Panc1 (cell line): ENCODE measurements at regions not wholly inside any gene's neighbourhood (a gene's known extent, or its start where the extent isn't known, plus 50 kb on each side); places are given as distances from the start of the nearest gene placed in this dataset.

Experiments
- ATAC-seq: fragments of 200-7000 bp; cut with Tn5 transposase; 2 replicates; pipeline ENCODE4 v1.9.1; 2020; ENCODE audit warnings: mild to moderate bottlenecking, moderate library complexity
- BruUV-seq: library from RNA; stranded (reverse); fragments of 400-500 nt; replicated peaks from 2 replicates; lab custom pipeline; 2021; lab: Mats Ljungman, UMichigan
- CTCF ChIA-PET: fragments of 300-600 bp; sonication (Branson Sonifier 250); formaldehyde crosslinking; loops from one replicate; lab custom pipeline; 2022; ENCODE audit warnings: antibody characterized with exemption; lab: Charles Lee
- POLR2A ChIA-PET: fragments of 300-600 bp; sonication (Branson Sonifier 250); formaldehyde crosslinking; loops from one replicate; lab custom pipeline; 2022; ENCODE audit warnings: antibody characterized with exemption; lab: Charles Lee
- DNase-seq: peaks from one replicate; pipeline ENCODE4 v3.0.0-alpha.2; 2010; ENCODE audit warnings: low read depth, low spot score
- H3K27ac ChIP-seq: 2 replicates; pipeline ENCODE4 v1.5.1; 2011; ENCODE audit warnings: mild to moderate bottlenecking, low read length, inconsistent platforms
- H3K27me3 ChIP-seq: fragments of 200-500 bp; sonication (Bioruptor generic); 2 replicates; pipeline ENCODE4 v1.6.0; 2014; ENCODE audit warnings: low read length, inconsistent platforms; ENCODE audit not compliant: control insufficient read depth, insufficient read depth
- H3K36me3 ChIP-seq: fragments of 200-500 bp; sonication (Bioruptor generic); 2 replicates; pipeline ENCODE4 v1.5.1; 2014; ENCODE audit warnings: inconsistent platforms, mild to moderate bottlenecking, low read length, moderate library complexity; ENCODE audit not compliant: control insufficient read depth, insufficient read depth
- H3K4me1 ChIP-seq: 2 replicates; pipeline ENCODE4 v1.5.1; 2011; ENCODE audit warnings: inconsistent platforms, mild to moderate bottlenecking, low read length, moderate library complexity; ENCODE audit not compliant: control insufficient read depth, insufficient read depth
- H3K4me3 ChIP-seq, 2 experiments: 2 replicates each; pipeline ENCODE4 v1.5.1; 2011 to 2012; ENCODE audit warnings: low read depth in 2 of 2, low read length in 2 of 2, mild to moderate bottlenecking in 2 of 2, inconsistent platforms in 1 of 2, moderate library complexity in 1 of 2
- H3K9me3 ChIP-seq: fragments of 200-500 bp; sonication (Bioruptor generic); 2 replicates; pipeline ENCODE4 v1.5.1; 2014; ENCODE audit warnings: low read depth, mild to moderate bottlenecking, inconsistent platforms, low read length, moderate library complexity; ENCODE audit not compliant: control insufficient read depth, insufficient read depth
- POLR2AphosphoS5 ChIP-seq: IDR thresholded peaks from 2 replicates; pipeline ENCODE4 v1.6.1; 2012; ENCODE audit warnings: mild to moderate bottlenecking, low read depth, low read length, moderate library complexity
- SIN3A ChIP-seq: IDR thresholded peaks from 2 replicates; pipeline ENCODE4 v1.6.1; 2012; ENCODE audit warnings: low read depth, mild to moderate bottlenecking, low read length, moderate library complexity, borderline replicate concordance; ENCODE audit not compliant: insufficient read depth
- TCF7L2 ChIP-seq: IDR thresholded peaks from 2 replicates; pipeline ENCODE4 v1.6.1; 2011; ENCODE audit warnings: mild to moderate bottlenecking, low read depth, low read length, inconsistent platforms
- in situ Hi-C: cut with HindIII; loops from 2 replicates; pipeline ENCODE4 v1.10.0; 2016; ENCODE audit warnings: low sequenced_read_pairs, low pct_unique_long_range_greater_than_20kb
- intact Hi-C: fragments of 100-400 bp; cut with micrococcal nuclease; formaldehyde crosslinking; loops from one replicate; pipeline ENCODE4 v1.10.0; 2022; ENCODE audit not compliant: unreplicated experiment
- TF ChIP-seq, protein P1 (sequence below): fragments of 450-650 bp; IDR thresholded peaks from 2 replicates; pipeline ENCODE4 v1.5.1; 2017; ENCODE audit warnings: mild to moderate bottlenecking
- TF ChIP-seq, protein P2 (sequence below), 2 experiments: IDR thresholded peaks; 2 replicates each; pipeline ENCODE4 v1.6.1; 2011 to 2012; ENCODE audit warnings: low read depth in 2 of 2, control low read depth in 1 of 2, low read length in 1 of 2, mild to moderate bottlenecking in 1 of 2, moderate library complexity in 1 of 2; ENCODE audit not compliant: insufficient read depth in 1 of 2

DNA sequence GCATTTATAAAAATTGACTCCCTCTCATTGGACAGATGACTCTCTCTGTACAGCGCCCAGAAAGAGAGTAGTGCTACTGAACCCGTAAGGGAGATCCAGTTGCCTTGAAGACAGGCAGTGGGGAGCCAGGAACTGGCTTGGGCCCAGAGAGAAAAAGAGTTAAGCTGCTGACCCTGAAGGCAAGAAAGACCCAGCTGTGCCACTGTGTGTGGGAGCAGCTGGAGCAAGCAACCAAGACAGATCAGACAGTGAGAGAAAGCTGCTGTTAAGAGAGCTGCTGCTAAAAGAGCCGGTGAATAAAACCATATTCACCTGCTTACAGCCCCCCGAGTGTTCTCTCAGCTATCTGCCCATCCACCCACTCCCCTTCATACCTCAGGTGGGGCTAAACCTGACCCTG lies 149.7 kb upstream of the ADAMTS16 start:
- Histone ChIP-seq H3K9me3 (no peaks in the 10 kb centered on the region), H3K27ac (no peak overlapping the region), H3K36me3 (no peaks in the 10 kb centered on the region), H3K4me1 (no peaks in the 10 kb centered on the region), H3K4me3 (no peak overlapping the region), H3K27me3 (no peaks in the 10 kb centered on the region)
- BruUV-seq: no TSS peak
- no peak for TF ChIP-seq POLR2AphosphoS5
- no peak for TF ChIP-seq SIN3A
- no peak for TF ChIP-seq TCF7L2
- TF ChIP-seq, protein P1, sequence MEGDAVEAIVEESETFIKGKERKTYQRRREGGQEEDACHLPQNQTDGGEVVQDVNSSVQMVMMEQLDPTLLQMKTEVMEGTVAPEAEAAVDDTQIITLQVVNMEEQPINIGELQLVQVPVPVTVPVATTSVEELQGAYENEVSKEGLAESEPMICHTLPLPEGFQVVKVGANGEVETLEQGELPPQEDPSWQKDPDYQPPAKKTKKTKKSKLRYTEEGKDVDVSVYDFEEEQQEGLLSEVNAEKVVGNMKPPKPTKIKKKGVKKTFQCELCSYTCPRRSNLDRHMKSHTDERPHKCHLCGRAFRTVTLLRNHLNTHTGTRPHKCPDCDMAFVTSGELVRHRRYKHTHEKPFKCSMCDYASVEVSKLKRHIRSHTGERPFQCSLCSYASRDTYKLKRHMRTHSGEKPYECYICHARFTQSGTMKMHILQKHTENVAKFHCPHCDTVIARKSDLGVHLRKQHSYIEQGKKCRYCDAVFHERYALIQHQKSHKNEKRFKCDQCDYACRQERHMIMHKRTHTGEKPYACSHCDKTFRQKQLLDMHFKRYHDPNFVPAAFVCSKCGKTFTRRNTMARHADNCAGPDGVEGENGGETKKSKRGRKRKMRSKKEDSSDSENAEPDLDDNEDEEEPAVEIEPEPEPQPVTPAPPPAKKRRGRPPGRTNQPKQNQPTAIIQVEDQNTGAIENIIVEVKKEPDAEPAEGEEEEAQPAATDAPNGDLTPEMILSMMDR: no peak
- TF ChIP-seq, protein P2, sequence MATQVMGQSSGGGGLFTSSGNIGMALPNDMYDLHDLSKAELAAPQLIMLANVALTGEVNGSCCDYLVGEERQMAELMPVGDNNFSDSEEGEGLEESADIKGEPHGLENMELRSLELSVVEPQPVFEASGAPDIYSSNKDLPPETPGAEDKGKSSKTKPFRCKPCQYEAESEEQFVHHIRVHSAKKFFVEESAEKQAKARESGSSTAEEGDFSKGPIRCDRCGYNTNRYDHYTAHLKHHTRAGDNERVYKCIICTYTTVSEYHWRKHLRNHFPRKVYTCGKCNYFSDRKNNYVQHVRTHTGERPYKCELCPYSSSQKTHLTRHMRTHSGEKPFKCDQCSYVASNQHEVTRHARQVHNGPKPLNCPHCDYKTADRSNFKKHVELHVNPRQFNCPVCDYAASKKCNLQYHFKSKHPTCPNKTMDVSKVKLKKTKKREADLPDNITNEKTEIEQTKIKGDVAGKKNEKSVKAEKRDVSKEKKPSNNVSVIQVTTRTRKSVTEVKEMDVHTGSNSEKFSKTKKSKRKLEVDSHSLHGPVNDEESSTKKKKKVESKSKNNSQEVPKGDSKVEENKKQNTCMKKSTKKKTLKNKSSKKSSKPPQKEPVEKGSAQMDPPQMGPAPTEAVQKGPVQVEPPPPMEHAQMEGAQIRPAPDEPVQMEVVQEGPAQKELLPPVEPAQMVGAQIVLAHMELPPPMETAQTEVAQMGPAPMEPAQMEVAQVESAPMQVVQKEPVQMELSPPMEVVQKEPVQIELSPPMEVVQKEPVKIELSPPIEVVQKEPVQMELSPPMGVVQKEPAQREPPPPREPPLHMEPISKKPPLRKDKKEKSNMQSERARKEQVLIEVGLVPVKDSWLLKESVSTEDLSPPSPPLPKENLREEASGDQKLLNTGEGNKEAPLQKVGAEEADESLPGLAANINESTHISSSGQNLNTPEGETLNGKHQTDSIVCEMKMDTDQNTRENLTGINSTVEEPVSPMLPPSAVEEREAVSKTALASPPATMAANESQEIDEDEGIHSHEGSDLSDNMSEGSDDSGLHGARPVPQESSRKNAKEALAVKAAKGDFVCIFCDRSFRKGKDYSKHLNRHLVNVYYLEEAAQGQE (IDR thresholded peaks at IDR 0.05; ENCODE audit: insufficient read depth in 1 of 2, low read depth in 2 of 2, low read length in 1 of 2): no peak
- intact Hi-C loops: no loop called here
- in situ Hi-C loops: no loop called here
- POLR2A ChIA-PET: no interaction called here
- no peak for ATAC-seq
- CTCF ChIA-PET: no interaction called here
- DNase-seq: no peak

DNA sequence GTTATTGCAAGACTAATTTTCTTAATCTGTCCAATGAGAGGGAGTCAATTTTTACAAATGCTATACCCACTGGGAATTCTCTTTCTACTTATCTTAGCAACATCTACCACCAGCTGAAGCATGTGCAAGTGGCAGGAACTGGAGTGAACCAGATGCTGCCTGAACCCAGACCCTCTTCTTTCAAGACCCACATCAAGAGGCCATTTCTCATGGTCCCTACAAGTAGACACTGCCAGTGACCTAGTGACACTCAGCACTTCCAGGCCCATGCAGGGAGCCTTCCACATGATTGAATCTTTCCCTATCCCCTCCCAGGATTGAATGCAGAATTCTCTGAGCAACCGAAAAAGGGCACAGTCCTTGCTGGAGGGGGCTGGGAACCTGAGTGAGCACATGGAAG lies 148.2 kb upstream of the ADAMTS16 start:
- H3K4me3 ChIP-seq: no peak overlapping the region
- ChIA-PET CTCF (no interaction called here), POLR2A (no interaction called here)
- DNase-seq (no peak), ATAC-seq (no peak)
- intact Hi-C loops: no loop called here
- in situ Hi-C loops: no loop called here
- H3K27me3 ChIP-seq: no peaks in the 10 kb centered on the region
- H3K4me1 ChIP-seq: no peaks in the 10 kb centered on the region
- no peak overlapping the region for H3K27ac ChIP-seq
- no peaks in the 10 kb centered on the region for H3K36me3 ChIP-seq
- TF ChIP-seq, protein P1: no peak
- TF ChIP-seq POLR2AphosphoS5 (no peak), SIN3A (no peak), TCF7L2 (no peak)
- TF ChIP-seq, protein P2 (IDR thresholded peaks at IDR 0.05; ENCODE audit: insufficient read depth in 1 of 2, low read depth in 2 of 2, low read length in 1 of 2): no peak
- no peaks in the 10 kb centered on the region for H3K9me3 ChIP-seq
- BruUV-seq: no TSS peak
